HG03439 (cell line): ENCODE measurements at regions not wholly inside any gene's neighbourhood (a gene's known extent, or its start where the extent isn't known, plus 50 kb on each side); places are given as distances from the start of the nearest gene placed in this dataset.

Experiments used
- ATAC-seq: cut with Tn5 transposase; IDR thresholded peaks from one replicate; pipeline ENCODE4 v1.9.1; 2021; ENCODE audit warnings: mild to moderate bottlenecking, moderate library complexity; ENCODE audit not compliant: unreplicated experiment

DNA sequence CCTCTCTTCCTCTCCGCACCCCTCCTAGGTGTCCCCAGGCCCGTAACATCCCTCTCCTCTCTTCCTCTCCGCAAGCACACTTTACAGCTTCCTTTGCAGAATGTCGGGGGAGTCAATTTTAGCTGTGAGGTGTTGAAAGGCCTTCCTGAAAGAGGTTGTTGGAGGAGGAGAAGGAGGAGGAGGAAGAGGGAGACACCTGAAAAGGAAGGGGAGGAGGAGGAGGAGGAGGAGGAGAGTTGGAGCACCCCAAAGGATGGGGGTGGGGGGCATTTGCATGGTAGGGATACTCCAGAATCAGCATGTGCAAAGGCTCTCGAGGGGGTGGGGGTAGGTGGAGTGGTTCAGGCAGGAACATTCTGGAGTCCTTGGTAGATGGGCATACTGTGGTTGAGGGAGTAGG lies 1045.1 kb downstream of the TBC1D22A start:
- no peak for ATAC-seq

DNA sequence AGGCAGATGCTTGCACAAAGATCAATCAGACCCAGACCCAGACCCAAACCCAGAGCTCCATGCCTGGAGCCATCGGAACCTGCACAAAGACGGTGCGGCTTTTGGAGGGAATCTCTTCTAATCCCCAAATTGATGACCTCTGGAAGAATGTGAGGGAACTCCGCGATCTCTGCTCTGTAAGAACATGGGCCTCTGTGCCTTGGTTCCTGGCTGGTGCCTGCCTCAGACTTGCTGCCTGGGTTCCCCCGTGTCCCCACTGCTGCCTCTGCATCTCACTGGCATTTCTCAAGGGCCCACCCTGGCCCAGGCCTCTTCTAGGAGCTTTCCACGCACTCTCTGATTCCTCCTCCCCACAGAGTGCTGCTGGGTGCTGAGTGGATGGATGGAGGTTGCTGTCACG lies 1044.4 kb downstream of the TBC1D22A start:
- ATAC-seq: no peak

DNA sequence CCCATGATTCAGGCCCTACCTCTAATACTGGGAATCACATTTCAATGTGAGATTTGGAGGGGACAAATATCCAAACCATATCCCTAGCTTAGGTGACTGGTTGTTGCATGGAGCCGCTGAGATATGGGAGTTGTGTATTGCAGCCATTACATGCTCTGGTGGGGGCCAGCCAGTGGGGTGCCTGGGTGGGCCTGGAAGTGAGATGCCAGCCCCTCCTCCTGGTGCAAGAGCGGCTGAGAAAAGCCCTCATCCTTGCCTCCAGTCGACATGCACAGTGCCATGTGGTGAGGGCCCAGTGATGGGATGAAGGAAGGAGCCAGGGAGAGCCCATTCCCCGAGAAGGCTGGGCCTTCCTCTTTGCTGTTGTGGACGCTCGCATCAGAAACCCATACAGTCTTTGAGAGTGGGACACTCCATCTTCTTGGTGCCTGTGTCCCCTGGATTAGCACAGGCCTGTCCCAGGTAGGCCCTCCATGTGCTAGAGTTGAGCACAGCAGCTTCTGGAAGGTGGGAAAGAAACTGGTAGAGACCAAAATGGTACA lies 1043.0 kb downstream of the TBC1D22A start:
- no peak for ATAC-seq

DNA sequence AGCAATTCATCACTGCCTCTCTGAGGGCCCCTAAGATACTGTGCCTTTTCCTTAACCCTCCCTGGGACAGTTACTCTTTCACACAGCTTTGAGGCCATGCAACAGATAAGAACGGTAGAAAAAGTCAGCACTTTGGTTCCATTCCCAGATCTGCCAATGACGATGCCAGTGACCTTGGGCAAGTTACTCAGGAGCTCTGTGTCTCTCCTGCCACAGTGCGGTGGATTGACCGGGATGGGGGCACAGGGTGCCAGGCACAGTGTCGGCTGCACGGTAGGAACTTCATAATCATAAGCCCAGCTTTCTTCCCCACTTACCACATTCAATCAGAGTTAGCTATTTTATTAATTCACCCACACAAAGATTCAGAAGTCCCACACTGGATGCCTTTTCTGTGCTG lies 1041.8 kb downstream of the TBC1D22A start:
- no peak for ATAC-seq

DNA sequence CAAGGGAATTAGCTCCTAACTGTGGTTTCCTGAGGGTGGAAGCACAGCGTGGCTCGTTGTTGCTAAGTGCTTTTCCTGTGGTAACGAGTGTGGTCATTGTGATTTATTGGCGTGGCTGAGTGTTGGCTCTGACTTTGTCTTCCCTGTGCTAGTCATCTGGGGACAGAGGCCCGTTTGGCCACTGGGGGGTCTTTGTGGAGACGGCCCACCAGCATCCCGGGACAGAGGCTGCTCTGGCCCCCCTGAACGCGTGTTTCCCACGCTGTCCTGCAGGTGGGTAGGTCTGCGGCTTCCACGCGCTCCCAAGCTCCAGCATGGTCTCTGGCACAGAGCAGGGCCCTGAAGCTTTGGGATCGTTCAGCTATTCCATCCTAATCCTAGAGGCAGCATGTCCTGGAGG lies 1040.0 kb downstream of the TBC1D22A start:
- no peak for ATAC-seq

DNA sequence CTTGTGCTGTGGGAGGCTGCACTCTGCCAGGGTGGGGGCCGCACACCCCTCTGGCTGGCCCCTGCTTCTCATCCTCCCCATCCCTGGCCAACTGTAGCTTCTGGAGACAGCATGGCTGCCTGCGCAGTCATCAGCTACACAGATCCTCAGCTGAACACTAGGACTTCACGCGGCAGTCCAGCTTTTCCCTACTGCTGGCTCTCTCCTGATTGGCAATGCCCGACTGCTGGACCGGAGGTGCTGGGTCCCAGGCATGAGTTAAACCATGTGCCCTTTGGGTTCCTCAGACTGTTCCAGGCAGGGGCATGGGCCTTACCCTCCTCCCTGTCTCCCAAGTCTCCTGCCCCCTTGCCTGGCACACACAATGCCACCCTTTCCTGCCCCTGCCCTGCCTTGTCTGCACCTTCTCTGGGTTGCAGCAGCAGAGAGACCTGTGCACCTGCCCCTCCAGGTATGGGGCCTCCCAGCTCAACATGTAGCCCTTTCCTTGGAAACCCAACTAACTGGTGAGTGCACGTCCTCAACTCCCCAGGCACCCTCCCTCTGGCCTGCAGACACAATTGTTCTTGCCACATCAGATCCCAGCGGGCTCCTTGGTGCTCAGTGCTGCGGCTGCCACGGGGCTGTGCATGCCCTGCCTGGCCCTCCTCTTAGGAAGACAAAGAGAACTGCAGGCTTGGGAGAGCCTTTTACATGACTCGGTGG lies 1039.2 kb downstream of the TBC1D22A start:
- ATAC-seq: no peak

DNA sequence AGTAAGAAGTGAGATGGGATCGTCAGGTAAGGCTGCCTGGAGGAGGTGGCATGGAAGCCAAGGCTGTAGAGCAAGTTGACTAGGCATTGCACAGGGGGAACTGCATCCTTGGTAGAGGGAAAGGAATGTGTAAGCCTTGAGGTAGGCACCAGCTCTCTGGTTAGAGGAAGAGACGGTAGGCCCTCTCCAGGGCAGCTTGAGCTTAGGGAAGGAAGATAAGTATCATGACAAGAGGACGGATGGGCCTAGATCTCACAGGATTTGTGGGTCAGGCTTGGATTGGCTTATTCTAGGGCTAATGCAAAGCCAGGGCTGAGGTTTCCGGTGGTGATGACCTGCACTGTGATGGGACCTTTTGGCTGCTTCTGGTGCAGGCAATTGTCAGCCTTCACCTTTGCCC lies 1035.8 kb downstream of the TBC1D22A start:
- ATAC-seq: no peak

DNA sequence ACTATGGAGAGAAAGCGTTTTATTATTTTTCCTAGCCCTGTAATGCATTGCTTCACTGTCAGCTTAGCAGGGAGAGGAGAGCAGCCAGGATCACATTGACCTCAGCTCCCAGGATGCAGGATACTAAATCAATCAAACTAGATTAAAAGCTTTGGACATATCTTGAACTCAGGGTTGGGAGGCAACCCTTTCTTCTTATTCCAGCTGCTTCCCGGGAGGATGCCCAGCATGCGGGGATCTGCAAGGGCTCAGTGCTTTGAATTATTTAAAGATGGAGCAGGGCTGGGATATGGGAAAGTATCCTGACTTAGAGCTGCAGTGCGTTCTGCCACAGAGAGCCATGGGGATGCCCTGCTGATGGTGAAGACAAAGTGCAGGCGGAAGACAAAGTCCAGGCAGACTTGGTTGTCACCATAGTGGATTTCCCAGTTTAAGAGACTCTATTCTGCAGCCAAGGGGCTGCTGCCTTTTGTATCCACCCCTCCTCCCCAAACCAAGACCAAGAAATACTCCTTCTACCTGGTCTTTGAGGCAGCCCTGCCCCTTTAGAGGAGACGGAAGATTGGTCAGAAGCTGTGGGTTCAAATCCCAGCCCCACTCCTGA lies 1035.0 kb downstream of the TBC1D22A start:
- no peak for ATAC-seq

DNA sequence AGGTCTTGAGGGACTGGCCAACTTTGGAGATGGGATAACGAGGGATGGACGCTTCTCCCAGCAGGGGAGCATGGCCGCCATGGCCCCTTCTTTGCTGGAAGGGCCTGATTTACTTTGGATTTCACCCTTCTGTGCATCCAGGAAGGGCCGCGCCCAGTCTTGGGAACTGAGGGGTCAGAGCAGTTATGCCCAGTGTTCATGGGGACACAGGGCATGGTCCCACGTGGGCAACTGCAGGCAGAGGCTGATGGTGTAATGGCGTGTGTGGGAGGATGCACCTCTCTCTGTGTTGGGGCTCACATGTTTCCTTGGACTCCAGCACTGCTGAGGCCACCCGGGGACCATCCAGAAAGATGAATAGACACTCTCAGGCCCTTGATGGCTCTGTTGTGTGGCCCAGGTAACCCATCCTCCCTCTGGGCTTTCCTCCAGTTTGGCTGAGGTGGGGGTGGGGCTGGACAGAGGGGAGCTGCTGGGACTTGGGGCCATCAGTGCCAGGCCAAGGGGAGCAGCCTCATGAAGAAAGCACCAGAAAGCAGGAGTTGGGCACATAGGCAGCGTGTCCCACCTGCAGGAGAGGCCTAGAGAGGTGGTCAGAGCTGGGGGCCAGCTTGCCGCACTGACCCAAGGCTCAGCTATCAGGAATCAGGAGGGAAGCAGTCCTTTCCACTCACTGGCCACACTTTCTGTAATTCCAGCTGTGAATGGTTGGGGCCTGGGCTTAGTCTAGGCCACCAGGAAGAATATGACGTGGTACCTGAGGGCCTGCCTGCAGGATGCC lies 1033.9 kb downstream of the TBC1D22A start:
- no peak for ATAC-seq

DNA sequence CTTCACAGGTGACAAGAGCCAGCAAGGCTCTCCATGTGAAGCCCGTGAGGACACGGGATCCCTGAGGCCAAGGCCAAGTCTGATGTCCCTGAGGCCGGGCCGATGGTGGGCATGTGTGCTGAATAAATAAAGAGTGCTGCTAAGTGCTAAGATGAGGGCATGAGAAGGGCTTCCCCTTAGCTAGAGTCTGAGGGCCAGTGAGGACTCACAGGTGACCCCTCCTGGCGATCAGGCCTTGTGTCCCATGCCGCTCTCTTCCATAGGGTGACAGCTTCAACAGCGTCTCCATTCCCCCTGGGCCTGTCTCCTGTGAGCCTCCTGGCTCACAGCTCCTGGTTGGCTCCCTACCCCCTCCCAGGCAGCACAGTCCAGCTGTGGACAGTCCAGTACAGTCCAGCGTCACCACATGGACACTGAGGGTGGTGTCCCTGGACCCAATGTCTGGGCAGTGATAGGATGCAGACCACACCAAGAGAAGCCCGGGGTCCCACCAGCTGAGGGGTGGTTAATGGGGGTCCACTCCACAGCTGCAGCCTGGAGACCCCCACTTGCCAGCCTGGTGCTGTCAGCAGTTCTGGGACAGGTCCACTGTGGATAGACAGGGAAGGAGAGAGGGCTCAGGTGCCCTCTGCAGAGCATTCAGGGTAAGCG lies 1033.2 kb downstream of the TBC1D22A start:
- no peak for ATAC-seq

DNA sequence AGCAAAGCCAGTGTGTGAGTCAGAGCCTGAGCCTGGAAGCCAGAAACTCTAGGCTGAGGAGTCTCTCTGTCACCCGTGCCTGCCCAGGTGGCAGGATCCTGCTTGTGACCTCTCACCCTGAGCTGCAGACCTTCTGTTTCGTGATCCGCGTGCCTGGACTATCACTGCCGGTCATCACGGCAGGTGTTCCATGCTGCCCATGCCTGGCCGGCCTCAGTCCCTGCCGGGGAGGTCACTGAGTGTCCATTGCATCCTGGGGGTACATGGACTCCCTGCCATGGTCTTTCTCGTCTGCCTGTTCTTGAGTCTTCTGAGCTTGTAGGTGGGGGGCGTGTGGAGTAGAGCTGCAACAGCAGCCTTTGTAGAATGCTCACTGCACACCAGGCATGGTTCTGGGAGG lies 1032.4 kb downstream of the TBC1D22A start:
- no peak for ATAC-seq

DNA sequence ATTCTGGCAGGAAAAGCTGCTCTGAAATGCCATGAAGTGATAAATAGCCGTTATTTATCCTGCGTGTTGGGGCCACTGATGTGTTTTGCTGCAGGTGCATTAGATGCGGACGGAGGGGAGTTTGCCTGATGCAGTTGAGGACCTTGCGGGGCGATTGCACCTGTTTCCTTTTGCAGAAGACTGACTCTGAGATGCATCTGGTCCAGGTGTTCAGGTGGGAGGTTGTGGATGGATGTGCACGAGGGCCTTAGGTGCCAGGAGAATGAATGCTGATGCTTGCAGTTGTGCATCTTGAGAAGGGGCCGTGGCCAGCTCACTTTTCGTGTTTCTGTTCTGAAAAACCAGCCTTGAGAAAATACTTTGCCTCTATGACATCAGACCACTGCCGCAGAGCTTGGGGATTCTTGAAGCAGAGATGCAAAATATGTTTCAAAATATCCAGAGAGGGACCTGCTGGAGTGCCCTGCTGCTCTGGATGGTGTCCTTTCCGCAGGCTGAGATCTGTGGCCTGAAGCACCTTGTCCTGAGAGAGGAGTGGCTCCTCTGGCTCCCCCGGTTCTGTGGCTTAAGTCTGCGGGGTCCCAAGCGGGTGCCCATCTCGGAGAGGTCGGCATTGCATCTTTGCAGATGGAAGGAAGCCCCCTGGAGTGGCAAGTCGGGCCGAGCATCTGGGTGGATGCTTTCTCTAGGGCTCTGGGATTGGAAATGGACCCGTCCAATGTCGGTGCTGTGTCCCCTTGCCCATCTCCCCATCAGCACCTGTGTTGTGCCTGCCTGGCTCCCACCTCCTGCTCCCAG lies 1031.1 kb downstream of the TBC1D22A start:
- ATAC-seq: no peak

DNA sequence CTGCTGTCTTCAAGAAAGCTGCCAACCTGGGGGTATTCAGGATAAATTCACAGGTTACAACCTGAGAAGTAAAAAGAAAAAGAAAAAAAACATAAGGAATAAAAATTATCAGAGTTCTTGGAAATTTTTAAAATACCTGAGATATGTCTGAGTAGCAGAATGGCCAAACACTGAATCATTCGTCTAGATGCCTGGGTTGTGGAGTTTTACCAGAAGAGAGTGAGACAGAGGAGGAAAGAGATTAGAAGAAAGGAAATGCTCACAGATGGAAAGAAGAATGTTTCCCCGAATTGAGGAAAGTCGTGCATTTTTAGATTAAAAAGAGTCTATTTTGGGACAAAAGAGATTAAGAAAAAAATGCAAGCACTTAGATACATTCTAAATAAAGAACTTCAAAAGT lies 1026.7 kb downstream of the TBC1D22A start:
- ATAC-seq: no peak

DNA sequence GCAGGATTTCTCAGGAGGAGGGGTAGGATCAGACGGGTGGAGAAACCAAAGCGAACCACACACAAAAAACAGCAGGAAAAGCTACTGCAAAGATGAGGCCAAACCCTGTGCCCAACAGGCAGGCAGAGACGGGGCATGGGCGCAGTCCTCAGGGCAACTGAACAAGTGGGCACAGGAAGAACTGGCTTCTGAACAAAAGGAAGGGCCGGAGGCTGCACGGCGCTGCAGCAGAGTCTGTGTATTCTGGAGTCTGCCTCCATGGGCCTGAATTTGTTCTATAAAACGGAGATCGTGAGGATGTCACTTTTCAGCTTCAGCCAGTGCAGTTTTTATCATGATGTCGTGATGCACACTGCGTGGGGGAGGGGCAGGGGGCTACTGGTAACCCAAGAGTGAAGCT lies 1026.0 kb downstream of the TBC1D22A start:
- ATAC-seq: no peak

DNA sequence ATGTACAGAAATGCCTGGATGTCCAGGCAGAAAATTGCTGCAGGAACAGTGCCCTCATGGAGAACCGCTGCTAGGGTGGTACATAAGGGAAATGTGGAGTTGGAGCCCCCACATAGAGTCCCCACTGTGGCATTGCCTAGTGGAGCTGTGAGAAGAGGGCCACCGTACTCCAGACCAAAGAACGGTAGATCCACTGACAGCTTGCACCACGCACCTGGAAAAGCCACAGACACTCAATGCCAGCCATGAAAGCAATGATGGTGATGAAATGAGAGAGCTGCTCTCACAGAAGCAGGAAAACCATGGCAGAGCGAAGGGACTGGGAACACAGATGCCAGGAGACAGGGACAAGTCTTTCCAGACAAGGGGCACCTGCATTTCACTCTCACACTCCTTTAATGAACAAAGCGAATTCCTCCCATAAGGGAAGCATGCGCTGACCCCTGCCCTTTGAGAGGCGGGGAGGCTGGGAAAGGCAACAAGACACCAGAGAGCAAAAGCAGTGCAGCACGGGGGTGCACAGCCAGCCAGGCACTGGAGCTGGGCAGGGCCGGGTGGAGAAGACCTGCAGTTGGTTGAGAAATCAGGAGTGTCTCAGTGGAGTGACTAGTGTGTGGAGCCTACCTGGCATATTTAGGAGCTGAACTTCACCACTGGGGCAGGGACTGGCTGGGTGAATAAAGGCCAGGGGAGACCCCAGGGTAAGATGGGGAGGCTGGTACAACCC lies 1025.2 kb downstream of the TBC1D22A start:
- no peak for ATAC-seq

DNA sequence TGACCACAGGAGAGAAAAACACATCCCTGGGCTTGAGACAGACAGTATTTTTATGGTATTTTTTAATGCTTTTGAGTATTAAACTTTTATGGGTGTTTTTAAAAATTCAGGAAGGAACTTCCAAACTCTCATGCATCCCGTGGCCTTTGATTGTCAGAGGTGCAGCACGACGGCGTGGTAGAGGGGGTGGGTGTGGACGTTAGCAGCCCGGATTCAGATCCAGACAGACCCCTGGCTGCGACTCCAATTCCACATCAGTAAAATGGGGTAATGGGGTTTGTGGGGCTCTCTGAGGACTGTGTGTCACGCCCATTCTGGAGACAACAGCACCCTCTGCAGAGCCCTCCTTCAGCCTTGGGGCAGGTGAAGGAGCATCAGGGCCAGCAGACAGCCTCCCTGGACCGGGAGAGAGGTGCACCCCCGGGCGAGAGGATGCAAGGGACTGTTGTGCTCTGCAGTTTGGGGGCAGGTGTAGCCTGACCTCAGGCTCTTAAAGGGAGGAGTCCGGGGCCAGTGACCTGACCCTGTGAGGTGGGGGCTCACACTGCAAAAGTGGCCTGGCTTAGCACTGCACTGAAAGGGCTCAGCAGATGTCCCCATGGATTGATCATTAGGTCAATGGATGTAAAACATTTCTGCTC lies 1024.3 kb downstream of the TBC1D22A start:
- ATAC-seq: no peak

DNA sequence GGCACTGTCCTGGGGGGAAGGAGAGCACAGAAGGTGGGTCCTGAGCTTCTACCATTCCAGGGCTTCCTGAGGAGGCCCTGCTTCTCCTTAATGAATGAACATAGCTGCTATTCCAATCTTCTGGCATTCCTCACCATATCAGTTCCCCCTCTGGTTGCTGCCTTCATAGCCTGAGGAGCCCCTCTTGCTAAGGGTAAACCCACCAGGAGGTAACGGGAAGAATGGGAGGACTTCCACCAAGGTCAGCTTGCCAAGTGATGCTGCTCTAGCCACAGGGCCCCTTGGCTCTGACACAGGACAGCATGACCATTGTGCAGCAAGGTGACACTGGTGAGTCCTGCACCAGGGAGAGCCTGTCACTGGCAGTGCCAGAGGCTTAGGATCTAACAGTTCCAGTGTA lies 1022.5 kb downstream of the TBC1D22A start:
- ATAC-seq: no peak

DNA sequence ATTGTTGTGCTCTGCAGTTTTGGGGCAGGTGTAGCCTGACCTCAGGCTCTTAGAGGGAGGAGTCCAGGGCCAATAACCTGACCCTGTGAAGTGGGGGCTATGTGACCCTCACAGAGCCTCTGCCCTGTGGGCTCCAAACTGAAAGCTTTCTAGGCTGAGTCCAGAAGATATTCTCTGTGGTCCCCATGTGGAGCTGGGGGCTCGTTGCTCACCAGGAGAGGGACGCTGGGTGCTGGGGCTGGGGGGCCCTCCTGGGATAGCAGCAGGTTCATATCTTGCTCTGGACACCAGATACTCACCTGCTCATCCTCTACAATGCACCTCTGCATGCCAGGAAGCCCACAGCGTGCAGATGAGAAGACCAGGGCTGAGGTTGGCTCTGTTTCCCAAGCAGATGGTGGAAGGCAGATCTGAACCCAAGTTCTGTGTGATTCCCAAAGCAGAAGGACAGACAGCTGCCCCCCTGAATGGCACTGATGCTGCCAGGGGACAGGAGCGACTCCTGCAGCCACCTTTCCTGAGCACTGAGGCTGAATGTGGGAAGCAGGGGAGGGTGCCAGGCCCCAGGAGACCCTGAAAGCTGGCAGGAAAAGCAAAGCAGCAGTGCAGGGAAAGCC lies 1022.0 kb downstream of the TBC1D22A start:
- no peak for ATAC-seq
